ENCODE measurements at regions not wholly inside any gene's neighbourhood (a gene's known extent, or its start where the extent isn't known, plus 50 kb on each side); places are given as distances from the start of the nearest gene placed in this dataset.

GRCh38 chr15:70475407-70475781 lies 288.0 kb downstream of the UACA start:
- Histone ChIP-seq H3K4me2 (ENCODE audit: extremely low read depth, insufficient read depth, low read length) (peak overlapping the region; percentile 85), H3K9ac (ENCODE audit: insufficient read depth, low read length) (no peak overlapping the region), H3K4me1 (ENCODE audit: control insufficient read depth, extremely low read depth, insufficient read depth, low read length) (peaks cover 10% of the 10 kb centered on the region), H3K9me3 (ENCODE audit: control insufficient read depth, insufficient read depth, low read depth, low read length) (no peaks in the 10 kb centered on the region), H3K36me3 (ENCODE audit: control insufficient read depth, insufficient read depth, low read length) (no peaks in the 10 kb centered on the region), H2AFZ (ENCODE audit: low read length) (peak overlapping the region; percentile 10), H3K79me2 (ENCODE audit: control insufficient read depth, insufficient read depth, low read length) (no peaks in the 10 kb centered on the region), H3K27ac (ENCODE audit: insufficient read depth, low read length) (peak overlapping the region; percentile 86), H4K20me1 (ENCODE audit: control insufficient read depth, extremely low read depth, insufficient read depth, low read length) (no peaks in the 10 kb centered on the region), H3K4me3 (replicated peaks in 1 of 4; ENCODE audit: control extremely low read depth in 1 of 4, insufficient read depth in 1 of 4, low read depth in 3 of 4, low read length in 4 of 4) (peak overlapping the region in 3 of 4 experiments; percentile 9 to 21 (median 17)), H3K27me3 (ENCODE audit: control insufficient read depth, insufficient read depth, low read length) (no peaks in the 10 kb centered on the region)
- TF ChIP-seq CTCF (conservative IDR thresholded peaks at IDR 0.05 in 1 of 2, IDR thresholded peaks at IDR 0.05 in 1 of 2; ENCODE audit: low read depth in 1 of 2, low read length in 2 of 2) (no peak), EZH2 (IDR thresholded peaks at IDR 0.05; ENCODE audit: low read length, missing control alignments) (no peak)
- no peak for DNase-seq (ENCODE audit: low read depth in 2 of 2)

GRCh38 chr15:70474471-70475406 lies 288.6 kb downstream of the UACA start:
- TF ChIP-seq EZH2 (IDR thresholded peaks at IDR 0.05; ENCODE audit: low read length, missing control alignments) (no peak), CTCF (conservative IDR thresholded peaks at IDR 0.05 in 1 of 2, IDR thresholded peaks at IDR 0.05 in 1 of 2; ENCODE audit: low read depth in 1 of 2, low read length in 2 of 2) (no peak)
- peak overlapping the region; percentile 86 for H3K27ac ChIP-seq (ENCODE audit: insufficient read depth, low read length)
- H3K27me3 ChIP-seq (ENCODE audit: control insufficient read depth, insufficient read depth, low read length), result peaks cover 3% of the 10 kb centered on the region
- H3K9me3 ChIP-seq (ENCODE audit: control insufficient read depth, insufficient read depth, low read depth, low read length), result no peaks in the 10 kb centered on the region
- no peaks in the 10 kb centered on the region for H3K36me3 ChIP-seq (ENCODE audit: control insufficient read depth, insufficient read depth, low read length)
- peak overlapping the region; percentile 32 for H3K9ac ChIP-seq (ENCODE audit: insufficient read depth, low read length)
- no peaks in the 10 kb centered on the region for H3K79me2 ChIP-seq (ENCODE audit: control insufficient read depth, insufficient read depth, low read length)
- peak; percentile 99 to 100 for DNase-seq (ENCODE audit: low read depth in 2 of 2)
- H3K4me1 ChIP-seq (ENCODE audit: control insufficient read depth, extremely low read depth, insufficient read depth, low read length), result peaks cover 10% of the 10 kb centered on the region
- H3K4me2 ChIP-seq (ENCODE audit: extremely low read depth, insufficient read depth, low read length), result peak overlapping the region; percentile 85
- H4K20me1 ChIP-seq (ENCODE audit: control insufficient read depth, extremely low read depth, insufficient read depth, low read length), result no peaks in the 10 kb centered on the region
- H3K4me3 ChIP-seq (replicated peaks in 1 of 4; ENCODE audit: control extremely low read depth in 1 of 4, insufficient read depth in 1 of 4, low read depth in 3 of 4, low read length in 4 of 4), result peak overlapping the region; percentile 17 to 28 (median 22)
- H2AFZ ChIP-seq (ENCODE audit: low read length), result peak overlapping the region; percentile 50

GRCh38 chr15:70473581-70474370 lies 289.6 kb downstream of the UACA start:
- H3K4me1 ChIP-seq (ENCODE audit: control insufficient read depth, extremely low read depth, insufficient read depth, low read length), result peaks cover 10% of the 10 kb centered on the region
- no peaks in the 10 kb centered on the region for H3K36me3 ChIP-seq (ENCODE audit: control insufficient read depth, insufficient read depth, low read length)
- H3K27me3 ChIP-seq (ENCODE audit: control insufficient read depth, insufficient read depth, low read length), result peaks cover 10% of the 10 kb centered on the region
- no peaks in the 10 kb centered on the region for H3K79me2 ChIP-seq (ENCODE audit: control insufficient read depth, insufficient read depth, low read length)
- peak; percentile 35 to 57 for DNase-seq (ENCODE audit: low read depth in 2 of 2)
- no peak overlapping the region for H3K9ac ChIP-seq (ENCODE audit: insufficient read depth, low read length)
- H4K20me1 ChIP-seq (ENCODE audit: control insufficient read depth, extremely low read depth, insufficient read depth, low read length), result no peaks in the 10 kb centered on the region
- peak overlapping the region; percentile 86 for H3K27ac ChIP-seq (ENCODE audit: insufficient read depth, low read length)
- peak overlapping the region in 3 of 4 experiments; percentile 17 to 23 (median 22) for H3K4me3 ChIP-seq (replicated peaks in 1 of 4; ENCODE audit: control extremely low read depth in 1 of 4, insufficient read depth in 1 of 4, low read depth in 3 of 4, low read length in 4 of 4)
- H3K4me2 ChIP-seq (ENCODE audit: extremely low read depth, insufficient read depth, low read length), result peak overlapping the region; percentile 85
- H2AFZ ChIP-seq (ENCODE audit: low read length), result peak overlapping the region; percentile 50
- no peaks in the 10 kb centered on the region for H3K9me3 ChIP-seq (ENCODE audit: control insufficient read depth, insufficient read depth, low read depth, low read length)
- TF ChIP-seq EZH2 (IDR thresholded peaks at IDR 0.05; ENCODE audit: low read length, missing control alignments) (no peak), CTCF (conservative IDR thresholded peaks at IDR 0.05 in 1 of 2, IDR thresholded peaks at IDR 0.05 in 1 of 2; ENCODE audit: low read depth in 1 of 2, low read length in 2 of 2) (no peak)
